ENCODE measurements at regions not wholly inside any gene's neighbourhood (a gene's known extent, or its start where the extent isn't known, plus 50 kb on each side); places are given as distances from the start of the nearest gene placed in this dataset.

- Histone ChIP-seq H4K20me1 (replicated peaks in 1 of 2; ENCODE audit: control insufficient read depth in 1 of 2, insufficient read depth in 2 of 2, low read length in 2 of 2) (no peaks in the 10 kb centered on the region), H4K5ac (ENCODE audit: insufficient read length, low read depth, low read length) (no peak overlapping the region), H3K4me2 (ENCODE audit: insufficient read depth in 1 of 2, low read depth in 2 of 2, low read length in 2 of 2) (no peak overlapping the region), H2BK5ac (ENCODE audit: low read depth, low read length) (no peak overlapping the region), H3K4me3 (ENCODE audit: extremely low read depth in 1 of 4, insufficient read depth in 2 of 4, low read depth in 3 of 4, low read length in 4 of 4) (no peak overlapping the region), H2AK5ac (ENCODE audit: low read depth, low read length) (no peak overlapping the region), H3K9ac (replicated peaks in 1 of 4; ENCODE audit: extremely low read depth in 1 of 4, low read depth in 3 of 4, low read length in 3 of 4) (no peak overlapping the region), H3K4me1 (replicated peaks in 1 of 4; ENCODE audit: control insufficient read depth in 3 of 4, insufficient read depth in 4 of 4, low read length in 3 of 4) (no peaks in the 10 kb centered on the region), H2BK12ac (ENCODE audit: low read depth, low read length) (no peak overlapping the region), H3K9me3 (ENCODE audit: insufficient read depth in 2 of 2, low read depth in 1 of 2, low read length in 1 of 2) (no peaks in the 10 kb centered on the region), H3K14ac (ENCODE audit: insufficient read length) (no peak overlapping the region), H3K27me3 (replicated peaks in 1 of 4; ENCODE audit: control insufficient read depth in 3 of 4, extremely low read depth in 1 of 4, insufficient read depth in 3 of 4, low read length in 3 of 4) (no peaks in the 10 kb centered on the region), H3K56ac (replicated peaks; ENCODE audit: insufficient read length, low read depth, low read length) (no peak overlapping the region), H2BK120ac (replicated peaks; ENCODE audit: low read depth, low read length) (no peak overlapping the region), H2BK15ac (ENCODE audit: low read length) (no peak overlapping the region), H3K79me2 (ENCODE audit: control insufficient read depth in 1 of 2, insufficient read depth in 2 of 2, low read length in 2 of 2) (no peaks in the 10 kb centered on the region), H4K8ac (ENCODE audit: extremely low read depth, insufficient read depth, low read length) (no peak overlapping the region), H4K91ac (replicated peaks; ENCODE audit: insufficient read length, low read length) (no peak overlapping the region), H3K23me2 (ENCODE audit: low read depth, low read length) (no peaks in the 10 kb centered on the region), H2AFZ (ENCODE audit: low read length) (no peak overlapping the region), H3K4ac (replicated peaks; ENCODE audit: insufficient read length, low read depth, low read length) (no peak overlapping the region), H3K36me3 (ENCODE audit: control insufficient read depth in 2 of 4, insufficient read depth in 4 of 4, low read length in 3 of 4) (no peaks in the 10 kb centered on the region), H2BK20ac (ENCODE audit: low read length) (no peak overlapping the region), H3K23ac (ENCODE audit: insufficient read length) (no peak overlapping the region), H3K18ac (ENCODE audit: extremely low read depth, low read length) (no peak overlapping the region), H3K27ac (ENCODE audit: low read depth, low read length) (no peak overlapping the region), H3K79me1 (ENCODE audit: low read depth, low read length) (no peaks in the 10 kb centered on the region)
- ChIA-PET POLR2A (ENCODE audit: partially characterized antibody) (no interaction called here), CTCF (ENCODE audit: partially characterized antibody) (interaction anchor here (0.8 to 1.5 kb wide), 4 partner anchors 8 to 147 kb away, joined by 3 read pairs; no protein-coding TSS in a partner anchor)
- WGBS, 2 experiments (ENCODE audit: extremely low coverage in 1 of 2, insufficient coverage in 1 of 2, insufficient read length in 1 of 2, insufficient replicate concordance in 2 of 2, low coverage in 1 of 2, low lambda C conversion rate in 2 of 2, missing lambda C conversion rate in 1 of 2), result 92% methylated on average over 2 of the region's 2 CpGs; no CpG with 5 or more reads in 1 of the 2 experiments
- DNase-seq (ENCODE audit: low read depth in 1 of 2, low spot score in 2 of 2) (no peak), FAIRE-seq (no peak)
- no peak for TF ChIP-seq RXRA (IDR thresholded peaks at IDR 0.05; ENCODE audit: insufficient read depth, low read depth, low read length)
- no peak for TF ChIP-seq CTCF (IDR thresholded peaks at IDR 0.05; ENCODE audit: control extremely low read depth in 1 of 3, insufficient read depth in 1 of 3, low read depth in 1 of 3, low read length in 3 of 3)
- TF ChIP-seq SP2 (IDR thresholded peaks at IDR 0.05; ENCODE audit: low read length), result no peak
- TF ChIP-seq MAFK (IDR thresholded peaks at IDR 0.05; ENCODE audit: low read depth, low read length), result no peak
- no peak for TF ChIP-seq CBX5 (IDR thresholded peaks at IDR 0.05; ENCODE audit: low read depth, low read length)
- TF ChIP-seq SUZ12 (IDR thresholded peaks at IDR 0.05; ENCODE audit: low read length), result no peak
- no peak for TF ChIP-seq SP1 (IDR thresholded peaks at IDR 0.05; ENCODE audit: low read depth, low read length)
Measured at GRCh38 chr15:87631775-87632174, 624.8 kb downstream of the NTRK3 start.
